MCF 10A (cell line): ENCODE measurements at regions not wholly inside any gene's neighbourhood (a gene's known extent, or its start where the extent isn't known, plus 50 kb on each side); places are given as distances from the start of the nearest gene placed in this dataset.

Experiments
- BruUV-seq: library from RNA; stranded (reverse); fragments of 400-500 nt; replicated peaks from 2 replicates; lab custom pipeline; 2021; lab: Mats Ljungman, UMichigan
- CTCF ChIA-PET: fragments of 300-600 bp; sonication (Branson Sonifier 250); formaldehyde crosslinking; extraction: SDS; loops from one replicate; lab custom pipeline; 2021; ENCODE audit warnings: antibody characterized with exemption, inconsistent platforms; lab: Yijun Ruan, JAX
- POLR2A ChIA-PET: fragments of 300-600, 350-650 bp; sonication (Branson Sonifier 250); formaldehyde crosslinking; extraction: SDS; loops from one replicate; lab custom pipeline; 2020; ENCODE audit warnings: antibody characterized with exemption, inconsistent platforms; lab: Yijun Ruan, JAX
- DNase-seq: peaks from one replicate; pipeline ENCODE4 v3.0.0-alpha.2; 2018; ENCODE audit not compliant: unreplicated experiment
- H3K27ac Mint-ChIP-seq: one replicate; pipeline ENCODE4 v1.8.0; 2022; ENCODE audit warnings: mild to moderate bottlenecking, low read depth, mixed read lengths; ENCODE audit not compliant: unreplicated experiment
- H3K27me3 Mint-ChIP-seq: one replicate; pipeline ENCODE4 v1.8.0; 2022; ENCODE audit warnings: mixed read lengths; ENCODE audit not compliant: insufficient read depth, unreplicated experiment
- H3K36me3 Mint-ChIP-seq: one replicate; pipeline ENCODE4 v1.8.0; 2022; ENCODE audit warnings: mild to moderate bottlenecking, moderate library complexity, mixed read lengths; ENCODE audit not compliant: insufficient read depth, unreplicated experiment
- H3K4me1 Mint-ChIP-seq: one replicate; pipeline ENCODE4 v1.8.0; 2022; ENCODE audit warnings: mixed read lengths; ENCODE audit not compliant: insufficient read depth, unreplicated experiment
- H3K4me3 Mint-ChIP-seq: one replicate; pipeline ENCODE4 v1.8.0; 2022; ENCODE audit warnings: mild to moderate bottlenecking, moderate library complexity, mixed read lengths; ENCODE audit not compliant: unreplicated experiment
- H3K9me3 Mint-ChIP-seq: one replicate; pipeline ENCODE4 v1.8.0; 2022; ENCODE audit warnings: mixed read lengths; ENCODE audit not compliant: unreplicated experiment
- CTCF ChIP-seq: fragments of 200-600 bp; IDR thresholded peaks from one replicate; pipeline ENCODE4 v1.8.0; 2022; ENCODE audit warnings: antibody characterized with exemption, mild to moderate bottlenecking; ENCODE audit not compliant: unreplicated experiment
- intact Hi-C: fragments of 100-400 bp; cut with micrococcal nuclease; formaldehyde crosslinking; loops from 2 replicates; pipeline ENCODE4 v1.14.1; 2022

- Mint-ChIP-seq H3K36me3 (no peaks in the 10 kb centered on the region), H3K9me3 (peaks cover 21% of the 10 kb centered on the region), H3K27me3 (no peaks in the 10 kb centered on the region), H3K27ac (no peak overlapping the region), H3K4me3 (no peak overlapping the region), H3K4me1 (no peaks in the 10 kb centered on the region)
- no peak for TF ChIP-seq CTCF
- BruUV-seq = no TSS peak
- CTCF ChIA-PET = interaction anchor here (0.5 to 5.7 kb wide), 5 partner anchors 14 to 119 kb away, joined by 3 to 33 read pairs (median 4); no protein-coding TSS in a partner anchor
- POLR2A ChIA-PET = interaction anchor here (0.7 kb wide), 1 partner anchor 1139 kb away, joined by 3 read pairs; no protein-coding TSS in a partner anchor
- no peak for DNase-seq
- intact Hi-C loops = no loop called here
These were observed 249.9 kb downstream of the DAD1 start for GRCh38 chr14:22338917-22339715.

- POLR2A ChIA-PET = interaction anchor here (0.7 kb wide), 1 partner anchor 1140 kb away, joined by 3 read pairs; no protein-coding TSS in a partner anchor
- peaks cover 15% of the 10 kb centered on the region for H3K9me3 Mint-ChIP-seq
These were observed 250.6 kb downstream of the DAD1 start for GRCh38 chr14:22338381-22338780.

GRCh38 chr14:22337938-22338337 lies 251.1 kb downstream of the DAD1 start:
- Mint-ChIP-seq H3K27me3 (no peaks in the 10 kb centered on the region), H3K36me3 (no peaks in the 10 kb centered on the region), H3K27ac (no peak overlapping the region), H3K4me1 (no peaks in the 10 kb centered on the region), H3K9me3 (peaks cover 11% of the 10 kb centered on the region), H3K4me3 (no peak overlapping the region)
- ChIA-PET CTCF (interaction anchor here (0.6 to 5.7 kb wide), 6 partner anchors 13 to 247 kb away, joined by 3 to 33 read pairs (median 4); no protein-coding TSS in a partner anchor), POLR2A (no interaction called here)
- no peak for TF ChIP-seq CTCF
- intact Hi-C loops = no loop called here
- no peak for DNase-seq
- BruUV-seq = no TSS peak

More at GRCh38 chr14:22338381-22338780, 250.6 kb downstream of the DAD1 start:
- TF ChIP-seq CTCF = no peak
- no peaks in the 10 kb centered on the region for H3K27me3 Mint-ChIP-seq
- no peak overlapping the region for H3K27ac Mint-ChIP-seq
- H3K36me3 Mint-ChIP-seq = no peaks in the 10 kb centered on the region
- no TSS peak for BruUV-seq
- H3K4me1 Mint-ChIP-seq = no peaks in the 10 kb centered on the region
- CTCF ChIA-PET = interaction anchor here (0.6 to 5.7 kb wide), 7 partner anchors 14 to 246 kb away, joined by 3 to 33 read pairs (median 4); no protein-coding TSS in a partner anchor
- intact Hi-C loops = no loop called here
- H3K4me3 Mint-ChIP-seq = no peak overlapping the region
- DNase-seq = no peak

- Mint-ChIP-seq H3K27ac (no peak overlapping the region), H3K36me3 (no peaks in the 10 kb centered on the region), H3K4me3 (no peak overlapping the region), H3K27me3 (no peaks in the 10 kb centered on the region), H3K4me1 (no peaks in the 10 kb centered on the region), H3K9me3 (peaks cover 7% of the 10 kb centered on the region)
- BruUV-seq = no TSS peak
- ChIA-PET CTCF (interaction anchor here (0.8 to 5.7 kb wide), 3 partner anchors 17 to 36 kb away, joined by 3 to 33 read pairs (median 9); no protein-coding TSS in a partner anchor), POLR2A (no interaction called here)
- no peak for DNase-seq
- intact Hi-C loops = no loop called here
- TF ChIP-seq CTCF = no peak
These were observed 251.5 kb downstream of the DAD1 start for GRCh38 chr14:22337521-22337920.
